ENCODE measurements at regions not wholly inside any gene's neighbourhood (a gene's known extent, or its start where the extent isn't known, plus 50 kb on each side); places are given as distances from the start of the nearest gene placed in this dataset.

DNA sequence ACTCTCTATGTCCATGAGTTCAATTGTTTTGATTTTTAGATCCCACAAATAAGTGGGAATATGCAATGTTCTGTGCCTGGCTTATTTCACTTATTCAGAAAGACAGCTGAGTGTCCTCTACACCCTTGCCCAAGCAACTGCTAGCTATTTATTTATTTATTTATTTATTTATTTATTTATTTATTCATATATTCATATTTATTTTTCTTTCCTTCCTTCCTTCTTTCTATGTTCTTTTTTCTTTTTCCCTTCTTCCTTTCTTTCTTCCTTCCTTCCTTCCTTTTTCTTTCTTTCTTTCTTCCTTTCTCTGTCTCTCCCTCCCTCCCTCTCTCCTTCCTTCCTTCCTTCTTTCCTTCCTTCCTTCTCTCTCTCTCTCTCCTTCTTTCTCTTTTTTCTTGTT is 563.4 kb downstream of the BCL11B start:
- TF ChIP-seq, protein P1, sequence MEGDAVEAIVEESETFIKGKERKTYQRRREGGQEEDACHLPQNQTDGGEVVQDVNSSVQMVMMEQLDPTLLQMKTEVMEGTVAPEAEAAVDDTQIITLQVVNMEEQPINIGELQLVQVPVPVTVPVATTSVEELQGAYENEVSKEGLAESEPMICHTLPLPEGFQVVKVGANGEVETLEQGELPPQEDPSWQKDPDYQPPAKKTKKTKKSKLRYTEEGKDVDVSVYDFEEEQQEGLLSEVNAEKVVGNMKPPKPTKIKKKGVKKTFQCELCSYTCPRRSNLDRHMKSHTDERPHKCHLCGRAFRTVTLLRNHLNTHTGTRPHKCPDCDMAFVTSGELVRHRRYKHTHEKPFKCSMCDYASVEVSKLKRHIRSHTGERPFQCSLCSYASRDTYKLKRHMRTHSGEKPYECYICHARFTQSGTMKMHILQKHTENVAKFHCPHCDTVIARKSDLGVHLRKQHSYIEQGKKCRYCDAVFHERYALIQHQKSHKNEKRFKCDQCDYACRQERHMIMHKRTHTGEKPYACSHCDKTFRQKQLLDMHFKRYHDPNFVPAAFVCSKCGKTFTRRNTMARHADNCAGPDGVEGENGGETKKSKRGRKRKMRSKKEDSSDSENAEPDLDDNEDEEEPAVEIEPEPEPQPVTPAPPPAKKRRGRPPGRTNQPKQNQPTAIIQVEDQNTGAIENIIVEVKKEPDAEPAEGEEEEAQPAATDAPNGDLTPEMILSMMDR (IDR thresholded peaks at IDR 0.05; ENCODE audit: insufficient read depth, low read length) = no peak
- TF ChIP-seq POLR2AphosphoS5 (IDR thresholded peaks at IDR 0.05; ENCODE audit: low read depth) (no peak), GABPA (IDR thresholded peaks at IDR 0.05; ENCODE audit: low read depth) (no peak)
- TF ChIP-seq, protein P2, sequence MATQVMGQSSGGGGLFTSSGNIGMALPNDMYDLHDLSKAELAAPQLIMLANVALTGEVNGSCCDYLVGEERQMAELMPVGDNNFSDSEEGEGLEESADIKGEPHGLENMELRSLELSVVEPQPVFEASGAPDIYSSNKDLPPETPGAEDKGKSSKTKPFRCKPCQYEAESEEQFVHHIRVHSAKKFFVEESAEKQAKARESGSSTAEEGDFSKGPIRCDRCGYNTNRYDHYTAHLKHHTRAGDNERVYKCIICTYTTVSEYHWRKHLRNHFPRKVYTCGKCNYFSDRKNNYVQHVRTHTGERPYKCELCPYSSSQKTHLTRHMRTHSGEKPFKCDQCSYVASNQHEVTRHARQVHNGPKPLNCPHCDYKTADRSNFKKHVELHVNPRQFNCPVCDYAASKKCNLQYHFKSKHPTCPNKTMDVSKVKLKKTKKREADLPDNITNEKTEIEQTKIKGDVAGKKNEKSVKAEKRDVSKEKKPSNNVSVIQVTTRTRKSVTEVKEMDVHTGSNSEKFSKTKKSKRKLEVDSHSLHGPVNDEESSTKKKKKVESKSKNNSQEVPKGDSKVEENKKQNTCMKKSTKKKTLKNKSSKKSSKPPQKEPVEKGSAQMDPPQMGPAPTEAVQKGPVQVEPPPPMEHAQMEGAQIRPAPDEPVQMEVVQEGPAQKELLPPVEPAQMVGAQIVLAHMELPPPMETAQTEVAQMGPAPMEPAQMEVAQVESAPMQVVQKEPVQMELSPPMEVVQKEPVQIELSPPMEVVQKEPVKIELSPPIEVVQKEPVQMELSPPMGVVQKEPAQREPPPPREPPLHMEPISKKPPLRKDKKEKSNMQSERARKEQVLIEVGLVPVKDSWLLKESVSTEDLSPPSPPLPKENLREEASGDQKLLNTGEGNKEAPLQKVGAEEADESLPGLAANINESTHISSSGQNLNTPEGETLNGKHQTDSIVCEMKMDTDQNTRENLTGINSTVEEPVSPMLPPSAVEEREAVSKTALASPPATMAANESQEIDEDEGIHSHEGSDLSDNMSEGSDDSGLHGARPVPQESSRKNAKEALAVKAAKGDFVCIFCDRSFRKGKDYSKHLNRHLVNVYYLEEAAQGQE (IDR thresholded peaks at IDR 0.05; ENCODE audit: insufficient replicate concordance, low read depth) = no peak
